ENCODE measurements at regions not wholly inside any gene's neighbourhood (a gene's known extent, or its start where the extent isn't known, plus 50 kb on each side); places are given as distances from the start of the nearest gene placed in this dataset.
"Not testable (repeated sequence)": the region's sequence is repeated elsewhere in the genome, so short reads cannot be mapped to it uniquely, and the experiment has no call there.

DNA sequence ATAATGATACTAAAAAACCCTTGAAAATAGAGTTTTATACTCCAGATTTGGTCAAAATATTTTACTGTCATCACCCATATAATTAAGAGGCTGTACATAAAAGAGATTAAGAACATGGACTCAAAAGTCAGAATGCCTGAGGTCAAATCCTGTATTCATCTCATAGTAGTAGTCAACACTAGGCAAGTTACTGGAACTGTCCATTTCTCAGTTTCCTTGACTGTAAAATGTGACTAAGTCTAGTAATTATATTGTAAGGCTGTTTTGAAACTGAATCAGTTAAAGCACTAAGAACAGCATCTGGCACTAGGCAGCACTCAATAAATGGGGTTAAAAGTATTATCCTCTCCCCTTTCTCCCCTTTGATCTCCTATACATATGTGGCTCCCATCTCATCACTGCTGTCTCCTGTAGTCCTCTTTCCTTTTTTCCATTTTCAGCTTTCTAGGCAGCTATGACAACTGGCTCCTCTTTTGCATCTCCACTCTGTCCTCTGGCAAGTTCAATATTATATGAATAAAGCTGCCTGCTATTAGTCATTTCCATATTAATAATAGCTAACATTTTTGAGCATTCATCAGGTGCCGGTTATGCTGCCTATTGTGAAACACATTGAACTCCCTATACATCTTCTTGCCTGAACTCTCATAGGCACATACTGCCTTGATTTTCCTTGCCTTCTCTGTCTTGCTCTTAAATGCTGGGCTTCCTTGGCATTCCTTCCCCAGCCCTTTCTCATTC lies 185.8 kb upstream of the NREP start:
- DNase-seq (ENCODE audit: low read depth): no peak

DNA sequence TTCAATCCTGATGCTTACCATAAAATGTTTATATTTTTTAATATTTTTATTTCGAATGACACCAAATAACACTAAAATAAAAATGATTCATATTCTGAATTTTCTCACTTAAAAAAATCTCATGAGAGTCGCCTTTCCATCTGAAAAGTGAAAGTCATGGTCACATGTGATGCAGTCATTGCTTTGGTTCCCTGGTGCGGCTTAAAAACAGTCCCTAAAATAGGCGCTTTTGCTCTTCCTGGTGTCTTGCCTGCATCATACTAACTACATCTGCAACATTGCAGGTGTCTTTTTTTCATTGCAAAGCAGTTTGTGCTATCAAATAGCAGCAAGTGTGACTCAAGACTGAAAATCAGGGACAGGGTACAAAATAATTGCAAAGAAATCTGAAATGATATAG lies 185.2 kb upstream of the NREP start:
- no peak for DNase-seq (ENCODE audit: low read depth)

DNA sequence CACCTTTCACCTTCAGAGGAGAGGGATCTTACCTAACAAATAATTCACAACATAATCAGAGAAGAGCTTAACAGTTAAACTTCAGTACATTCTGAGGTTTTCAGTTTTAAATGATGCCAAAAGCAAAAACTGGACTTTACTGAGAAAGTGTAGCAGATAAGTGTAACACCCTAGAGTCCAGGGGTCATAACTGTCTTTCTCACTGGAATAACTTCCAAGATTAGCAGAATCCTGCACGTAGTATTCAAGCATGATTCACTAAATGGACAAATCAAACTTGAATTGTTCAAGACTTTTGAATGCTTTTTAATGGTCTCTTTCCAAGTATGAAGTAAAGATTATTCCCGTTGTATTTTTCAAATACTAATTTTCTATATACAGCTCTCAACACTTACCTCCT lies 180.1 kb upstream of the NREP start:
- DNase-seq (ENCODE audit: low read depth): no peak

DNA sequence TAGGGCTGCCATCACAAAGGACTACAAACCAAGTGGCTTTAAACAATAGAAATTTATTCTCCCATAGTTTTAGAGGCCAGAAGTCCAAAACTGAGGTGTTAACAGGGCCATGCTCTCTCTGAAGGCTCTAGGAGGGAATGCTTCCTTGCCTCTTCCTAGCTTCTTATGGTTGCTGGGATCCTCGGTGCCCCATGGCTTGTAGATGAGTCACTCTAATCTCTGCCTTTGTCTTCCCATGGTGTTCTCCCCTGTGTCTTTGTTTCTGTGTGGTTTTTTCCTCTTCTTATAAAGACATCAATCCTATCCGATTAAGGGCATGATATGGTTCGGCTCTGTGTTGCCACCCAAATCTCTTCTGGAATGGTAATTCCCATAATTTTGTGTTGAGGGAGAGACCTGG lies 178.8 kb upstream of the NREP start:
- peak; percentile 19 for DNase-seq (ENCODE audit: low read depth)

DNA sequence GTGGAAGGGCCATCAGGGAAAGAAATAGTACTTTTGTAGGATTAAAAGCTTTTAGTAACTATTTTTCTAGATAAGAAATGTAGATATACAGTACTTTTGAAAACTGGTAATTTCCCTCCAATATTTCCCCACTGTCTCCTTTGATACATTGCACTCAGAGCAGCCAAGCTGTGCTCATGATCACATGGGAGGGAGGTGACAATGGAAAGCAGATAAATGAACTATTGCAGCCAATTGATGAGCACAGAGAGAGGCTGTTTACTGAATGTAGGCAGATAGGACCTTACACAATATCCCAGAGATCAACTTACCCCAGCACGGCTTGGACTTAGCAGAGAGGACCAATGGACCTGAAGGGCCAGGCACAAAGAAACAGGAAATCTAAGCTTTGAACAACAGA lies 178.0 kb upstream of the NREP start:
- no peak for DNase-seq (ENCODE audit: low read depth)

DNA sequence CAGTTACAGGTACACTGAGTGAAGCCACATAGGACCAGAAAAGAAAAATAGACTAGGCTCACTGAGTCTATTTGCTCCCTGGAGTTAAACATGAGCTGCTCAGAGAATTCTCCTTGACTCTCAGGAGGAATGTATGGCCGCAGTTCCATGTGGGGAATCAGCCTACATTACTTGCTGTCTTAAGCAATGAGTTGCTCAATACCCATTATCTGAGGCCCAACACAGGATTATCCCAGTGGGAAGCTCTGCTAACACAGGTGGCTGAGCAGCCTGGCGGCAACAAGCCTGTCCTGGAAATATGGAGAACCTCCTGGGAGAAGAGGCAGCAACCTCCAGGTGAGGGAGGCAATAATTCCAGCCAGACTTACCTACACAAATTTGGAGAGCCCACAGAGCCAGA lies 177.5 kb upstream of the NREP start:
- peak; percentile 24 for DNase-seq (ENCODE audit: low read depth)

DNA sequence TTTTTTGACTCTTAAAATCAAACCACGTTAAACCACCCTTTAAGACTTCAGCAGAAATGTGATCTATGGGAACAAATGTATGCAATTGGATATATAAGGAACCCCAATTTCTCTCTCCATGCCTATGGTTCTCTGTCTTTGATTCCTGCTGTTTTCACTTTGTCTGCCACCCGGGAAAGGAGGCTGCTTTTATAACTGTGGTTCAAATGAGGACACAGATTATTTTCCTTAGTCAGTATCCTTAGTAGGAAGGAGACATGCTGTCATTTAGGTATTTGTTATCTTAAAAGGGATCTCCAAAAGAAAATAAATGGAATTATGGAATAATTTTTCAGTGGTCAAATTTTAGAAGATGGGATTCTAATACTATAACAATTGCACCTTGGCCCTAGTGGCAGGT lies 176.1 kb upstream of the NREP start:
- no peak for DNase-seq (ENCODE audit: low read depth)

DNA sequence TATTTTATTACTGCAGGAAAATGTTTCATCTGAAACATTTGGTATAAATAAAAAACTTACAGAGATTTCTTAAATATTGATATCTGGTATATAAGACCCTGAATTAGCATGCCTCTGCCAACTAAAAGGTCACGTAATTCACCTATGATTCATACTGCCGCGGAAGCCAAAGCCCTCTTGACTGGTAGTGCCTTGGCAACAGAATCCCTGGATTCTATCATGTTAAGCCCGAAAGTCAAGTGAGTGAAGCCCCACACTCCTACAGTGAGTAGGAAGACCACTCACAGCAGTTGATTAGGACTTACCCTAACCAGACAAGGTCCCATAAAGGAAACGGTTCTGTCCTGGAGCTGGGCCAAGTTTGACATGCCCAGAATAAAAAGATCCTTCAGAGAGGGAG lies 175.6 kb upstream of the NREP start:
- no peak for DNase-seq (ENCODE audit: low read depth)

DNA sequence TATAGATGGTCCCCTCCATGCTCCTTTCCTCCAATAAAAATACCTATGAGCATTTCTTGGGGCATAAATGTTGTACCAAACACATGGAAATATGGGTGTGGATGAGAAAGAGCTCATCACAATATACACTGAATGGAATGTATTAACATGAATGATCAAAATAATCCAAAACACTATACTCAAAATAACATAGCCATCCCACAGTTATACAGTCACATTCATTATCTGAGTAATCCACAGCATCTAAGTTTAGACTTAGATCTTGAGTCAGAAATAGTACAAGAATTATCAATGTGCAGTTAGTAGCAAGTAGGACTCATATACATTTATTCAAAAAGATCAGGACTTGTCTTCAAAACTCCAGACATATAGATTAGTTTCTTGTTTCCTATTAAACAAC lies 175.2 kb upstream of the NREP start:
- DNase-seq (ENCODE audit: low read depth): no peak

DNA sequence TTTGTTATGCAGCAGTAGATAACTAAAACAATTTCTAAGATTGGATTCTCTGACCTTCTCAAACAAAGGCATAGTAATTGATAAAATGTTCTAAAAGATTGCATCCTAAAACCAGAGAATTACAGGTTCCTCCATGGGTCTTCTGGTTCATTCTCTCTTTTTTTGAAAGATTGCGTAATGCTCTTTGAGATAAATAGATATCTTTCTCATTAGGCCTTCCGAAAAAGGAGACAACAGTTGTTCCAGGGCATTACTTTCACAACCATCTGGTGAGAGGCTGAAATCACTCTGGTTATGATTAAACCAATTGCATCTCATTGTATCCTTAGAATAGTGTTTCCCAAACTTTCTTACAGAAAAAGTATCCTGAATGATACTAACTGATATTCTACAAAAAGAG lies 174.7 kb upstream of the NREP start:
- DNase-seq (ENCODE audit: low read depth): no peak

DNA sequence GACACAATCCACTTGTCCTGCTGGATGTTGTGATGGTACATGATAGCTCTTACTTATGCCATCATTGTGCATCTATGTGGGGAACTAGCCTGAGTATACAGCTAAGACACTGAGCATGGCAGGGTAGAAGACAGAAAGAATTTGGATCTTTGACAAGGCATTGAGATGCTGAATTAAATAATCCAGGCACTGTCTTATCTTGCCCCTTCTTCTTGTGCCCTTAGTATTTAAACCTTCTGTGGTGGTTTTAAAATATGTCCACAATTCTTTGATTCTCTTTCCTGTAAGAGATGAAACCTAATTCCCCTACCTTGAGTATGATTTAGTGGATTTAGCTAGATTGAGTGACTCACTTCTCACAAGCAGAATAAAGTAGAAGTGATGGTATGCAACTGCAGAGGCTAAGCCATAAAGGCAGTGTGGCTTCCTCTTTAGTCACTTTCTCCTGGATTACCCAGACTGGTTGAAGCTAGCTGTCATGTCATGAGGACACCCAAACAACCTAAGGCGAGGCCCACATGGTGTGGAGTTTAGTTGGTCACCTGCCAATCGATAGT lies 174.0 kb upstream of the NREP start:
- DNase-seq (ENCODE audit: low read depth): peak; percentile 66

DNA sequence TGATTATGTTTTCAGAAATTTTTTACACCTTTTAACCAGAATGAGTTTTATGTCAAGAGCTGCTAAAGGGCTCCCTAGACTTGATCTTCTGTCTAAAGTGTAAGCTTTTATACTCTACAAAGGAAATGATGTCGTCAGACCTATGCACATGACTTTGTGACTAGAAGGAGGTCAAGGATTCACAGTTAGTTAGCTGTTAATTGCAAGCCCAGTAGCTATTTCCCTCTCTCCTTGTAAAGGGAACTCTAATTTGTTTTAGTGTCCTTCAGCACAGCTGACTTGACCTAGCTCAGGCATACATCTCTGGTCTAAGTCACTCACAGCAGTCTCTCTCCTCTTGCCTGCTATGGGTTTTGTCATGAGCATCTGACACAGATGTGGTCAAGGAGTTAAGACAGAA lies 173.5 kb upstream of the NREP start:
- DNase-seq (ENCODE audit: low read depth): peak; percentile 58

DNA sequence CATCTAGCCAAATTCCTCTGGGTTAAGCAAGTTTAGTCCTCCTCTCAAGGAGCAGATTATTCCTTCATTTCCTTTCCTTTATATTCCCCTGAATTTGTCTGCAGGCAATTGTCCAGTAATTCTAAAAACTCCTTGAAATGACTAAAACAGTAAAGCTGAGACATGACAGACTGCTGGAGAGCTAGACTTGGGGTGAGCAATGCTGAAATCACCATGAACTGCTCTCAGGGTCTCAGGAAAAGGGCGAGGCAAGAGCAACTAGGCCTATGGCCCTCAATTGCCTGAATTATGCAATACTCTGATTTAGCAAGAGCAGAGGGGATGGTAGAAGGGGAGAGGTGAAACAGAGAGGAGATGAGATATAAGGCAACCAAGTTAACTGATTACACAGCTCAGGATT lies 172.9 kb upstream of the NREP start:
- DNase-seq (ENCODE audit: low read depth): peak; percentile 94

DNA sequence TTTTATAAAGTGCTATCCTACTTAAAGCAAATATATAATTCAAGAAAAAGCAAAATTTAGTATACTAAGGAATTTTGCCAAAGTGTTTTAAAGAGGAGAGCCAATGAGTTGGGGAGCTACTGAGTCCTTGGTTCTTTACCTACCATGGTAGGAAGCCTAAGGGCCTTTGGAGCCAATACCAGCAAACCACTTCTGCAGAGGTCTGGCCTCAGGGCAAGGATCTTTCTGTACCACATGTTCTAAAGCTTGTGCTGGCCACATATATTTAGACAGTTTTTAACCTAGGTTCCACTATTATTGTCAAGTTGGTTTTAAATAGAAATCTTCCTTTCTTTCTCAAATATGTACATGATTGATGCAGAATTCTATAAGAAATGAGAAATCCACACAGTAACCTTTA lies 172.3 kb upstream of the NREP start:
- no peak for DNase-seq (ENCODE audit: low read depth)

DNA sequence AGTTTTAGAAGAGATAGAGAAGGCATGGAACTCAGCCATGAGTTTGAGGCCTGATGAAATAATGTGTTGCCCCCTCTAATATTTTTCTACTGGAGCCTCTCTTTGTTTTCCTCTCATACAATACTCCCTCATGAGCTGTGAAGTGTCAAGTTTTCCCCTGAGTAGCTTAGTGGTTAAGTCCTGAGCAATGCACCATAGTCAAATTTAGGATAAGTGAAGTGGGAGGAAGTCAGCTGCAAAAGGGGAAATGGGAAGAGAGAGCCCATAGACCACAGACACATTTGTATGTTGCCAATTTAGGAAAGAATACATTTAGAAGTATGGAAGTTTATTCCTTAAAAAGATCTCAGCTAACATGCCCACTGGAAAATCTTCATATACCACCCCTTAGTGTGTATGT lies 171.5 kb upstream of the NREP start:
- no peak for DNase-seq (ENCODE audit: low read depth)

DNA sequence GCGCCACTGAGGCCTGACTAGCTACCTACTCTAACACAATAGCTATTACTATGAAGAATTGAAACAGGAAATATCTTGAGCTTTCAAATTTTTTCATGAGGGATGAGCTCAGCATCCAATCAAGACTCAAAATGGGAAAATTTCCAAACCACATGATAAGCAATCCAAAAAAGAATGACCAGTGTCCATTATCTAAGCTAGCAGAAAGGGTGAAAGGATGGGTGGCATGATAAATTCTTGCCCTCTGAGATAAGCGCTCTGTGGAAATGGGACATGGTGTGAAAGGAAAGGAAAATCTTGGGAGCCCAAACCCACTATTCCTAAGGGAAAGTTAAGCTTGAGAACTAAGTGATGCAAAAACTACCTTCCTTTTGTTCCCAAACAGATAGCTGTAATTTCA lies 170.2 kb upstream of the NREP start:
- DNase-seq (ENCODE audit: low read depth): no peak

DNA sequence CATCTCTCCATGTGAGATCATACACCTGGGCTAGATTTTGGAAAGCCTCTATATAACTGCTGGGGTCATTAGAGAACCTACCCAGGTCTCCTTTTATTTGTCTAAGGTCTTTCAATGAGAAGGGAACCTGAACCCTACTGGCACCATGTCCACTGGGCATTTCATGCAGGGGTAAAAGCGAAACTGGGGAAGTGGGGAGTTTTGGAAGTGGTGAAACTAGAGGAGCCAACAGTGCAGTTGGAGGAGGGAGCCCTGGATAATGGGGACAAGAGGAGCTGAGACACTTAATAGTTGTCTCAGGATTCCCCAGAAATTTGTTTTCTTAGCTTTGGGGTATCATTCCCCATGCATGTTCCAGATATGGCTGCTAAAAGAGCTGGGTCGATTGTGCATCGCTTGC lies 169.0 kb upstream of the NREP start:
- DNase-seq (ENCODE audit: low read depth): no peak

DNA sequence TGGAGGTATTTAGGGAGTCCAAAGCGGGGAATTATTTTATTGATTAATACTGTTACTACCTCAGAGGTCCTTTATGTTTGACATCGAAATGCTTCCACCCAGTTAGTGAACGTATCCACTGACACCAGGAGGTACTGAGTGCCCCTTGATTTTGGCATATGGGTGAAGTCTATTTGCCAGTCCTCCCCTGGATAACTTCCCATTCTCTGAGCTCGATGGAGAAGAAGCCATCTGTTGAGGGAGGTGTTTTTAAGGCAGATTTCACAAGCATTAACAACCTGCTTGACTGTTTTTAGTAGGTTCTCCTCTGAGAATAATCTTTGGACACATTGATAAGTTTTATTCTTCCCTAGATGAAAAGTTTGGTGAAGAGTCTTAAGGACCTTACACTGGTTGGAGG lies 165.3 kb upstream of the NREP start:
- DNase-seq (ENCODE audit: low read depth): no peak

DNA sequence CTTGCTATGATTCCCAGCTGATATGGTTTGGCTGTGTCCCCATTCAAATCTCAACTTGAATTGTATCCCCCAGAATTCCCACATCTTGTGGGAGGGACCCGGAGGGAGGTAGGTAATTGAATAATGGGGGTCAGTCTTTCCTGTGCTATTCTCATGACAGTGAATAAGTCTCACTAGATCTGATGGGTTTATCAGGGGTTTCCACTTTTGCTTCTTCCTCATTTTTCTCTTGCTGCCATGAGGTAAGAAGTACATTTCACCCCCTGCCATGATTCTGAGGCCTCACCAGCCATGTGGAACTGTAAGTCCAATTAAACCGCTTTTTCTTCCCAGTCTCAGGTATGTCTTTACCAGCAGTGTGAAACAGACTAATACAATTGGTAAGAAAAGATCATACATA lies 164.7 kb upstream of the NREP start:
- DNase-seq (ENCODE audit: low read depth): not testable (repeated sequence)

DNA sequence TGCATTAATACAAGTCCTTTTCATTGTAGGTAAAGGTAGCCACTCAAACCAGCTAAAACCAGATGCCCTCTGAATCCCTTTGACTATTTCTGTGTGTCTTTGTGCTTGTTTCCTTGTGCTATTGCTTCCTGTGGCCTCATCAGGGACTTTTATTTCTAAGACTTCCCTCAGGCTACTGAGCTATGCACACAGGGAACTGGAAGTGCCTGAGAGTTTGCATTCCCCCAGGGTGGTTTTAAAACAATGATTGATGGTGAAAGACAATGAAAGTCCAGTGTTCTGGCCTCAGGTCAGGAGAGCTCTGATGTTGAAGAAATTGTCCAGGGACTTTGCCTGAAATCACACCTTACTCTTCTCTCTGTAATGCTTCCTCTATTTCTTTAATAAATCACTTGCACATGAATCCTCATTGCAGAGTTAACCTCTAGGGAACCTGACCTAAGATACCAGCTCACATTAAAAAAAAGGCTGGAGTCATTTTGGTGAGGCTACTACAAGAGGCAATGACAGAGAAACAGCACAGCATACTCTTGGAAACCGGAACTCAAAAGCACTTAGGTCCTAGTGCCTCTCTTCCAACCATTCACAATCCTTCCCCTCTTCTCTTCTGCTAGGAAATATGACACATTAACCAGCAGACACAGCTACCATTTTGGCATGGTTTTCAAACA lies 158.1 kb upstream of the NREP start:
- DNase-seq (ENCODE audit: low read depth): peak; percentile 58

DNA sequence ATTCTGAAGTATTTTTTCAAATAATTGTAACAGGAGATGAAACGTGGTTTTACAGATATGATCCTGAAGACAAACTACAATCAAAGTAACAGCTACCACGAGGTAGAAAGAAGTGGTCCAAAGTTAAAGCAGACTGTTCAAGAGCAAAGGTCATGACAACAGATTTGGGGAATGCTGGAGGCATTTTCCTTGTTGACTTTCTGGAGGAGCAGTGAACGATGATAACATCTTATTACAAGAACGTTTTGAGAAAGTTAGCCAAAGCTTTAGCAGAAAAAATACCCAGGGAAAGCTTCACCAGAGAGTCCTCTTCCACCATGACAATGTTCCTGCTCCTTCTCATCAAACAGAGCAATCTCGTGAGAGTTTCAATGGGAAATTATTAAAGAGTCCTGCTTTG lies 145.4 kb upstream of the NREP start:
- DNase-seq (ENCODE audit: low read depth): no peak

DNA sequence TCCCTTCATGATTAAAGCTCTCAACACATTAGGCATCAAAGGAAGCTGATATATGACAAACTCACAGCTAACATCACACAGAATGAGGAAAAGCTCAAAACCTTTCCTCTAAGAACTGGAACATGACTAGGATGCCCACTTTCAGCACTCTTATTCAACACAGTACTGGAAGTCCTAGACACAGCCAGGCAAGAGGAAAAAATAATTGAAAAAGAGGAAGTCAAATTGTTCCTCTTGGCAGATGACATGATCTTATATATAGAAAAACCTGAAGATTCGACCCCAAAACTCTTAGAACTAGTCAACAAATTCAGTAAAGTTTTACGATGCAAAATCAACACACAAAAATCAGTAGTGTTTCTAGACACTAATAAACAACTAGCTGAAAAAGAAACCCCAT lies 144.3 kb upstream of the NREP start:
- no peak for DNase-seq (ENCODE audit: low read depth)

DNA sequence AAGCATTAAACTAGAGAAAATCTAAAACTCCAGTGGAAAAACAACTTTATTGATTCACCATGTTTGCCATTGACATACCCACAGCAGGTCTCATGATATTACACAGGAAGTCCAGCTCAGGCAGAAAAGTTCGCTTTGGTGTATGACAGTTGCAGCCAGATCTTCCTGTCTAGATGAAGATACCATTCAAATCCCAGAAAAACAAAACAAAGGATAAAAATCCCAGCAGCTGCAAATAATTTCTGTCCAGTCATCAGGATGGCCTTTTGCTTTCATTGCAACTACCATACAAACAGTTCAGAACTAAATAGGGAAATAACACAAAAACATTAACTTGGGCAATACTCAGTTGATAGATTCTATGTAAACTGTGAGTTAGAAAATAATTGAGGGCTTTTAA lies 136.0 kb upstream of the NREP start:
- no peak for DNase-seq (ENCODE audit: low read depth)

DNA sequence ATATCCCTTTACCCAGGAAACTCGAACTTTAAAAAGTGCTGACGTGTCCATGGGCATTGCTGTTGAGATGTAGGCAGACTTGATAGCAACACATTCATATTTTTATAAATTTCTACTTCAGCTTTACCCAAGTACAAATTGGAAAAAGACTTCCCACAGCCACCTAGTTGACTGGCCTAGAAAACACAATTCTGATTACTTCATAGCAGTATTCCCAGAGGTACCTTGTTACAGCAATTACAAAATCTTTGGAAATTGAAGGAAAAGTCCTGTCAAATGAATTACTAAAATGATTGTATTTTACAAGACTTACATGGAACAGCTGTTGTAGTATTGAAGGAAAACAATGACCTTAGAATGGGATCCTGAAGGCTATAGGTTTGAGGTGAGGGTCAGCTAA lies 130.7 kb upstream of the NREP start:
- no peak for DNase-seq (ENCODE audit: low read depth)

Data from renal cortical epithelial cell (primary cell).